Neural crest cell (in vitro differentiated cells): ENCODE measurements at regions not wholly inside any gene's neighbourhood (a gene's known extent, or its start where the extent isn't known, plus 50 kb on each side); places are given as distances from the start of the nearest gene placed in this dataset.

ENCODE experiments used
- DNase-seq: peaks from one replicate; pipeline ENCODE4 v3.0.0; 2021; ENCODE audit warnings: low read depth, mixed read lengths, low spot score
- H3K27ac Mint-ChIP-seq: one replicate; pipeline ENCODE4 v1.8.0; 2021; ENCODE audit warnings: mild to moderate bottlenecking, mixed read lengths; ENCODE audit not compliant: unreplicated experiment
- H3K27me3 Mint-ChIP-seq: 2 replicates; pipeline ENCODE4 v1.8.0; 2021; ENCODE audit warnings: low read depth, mild to moderate bottlenecking, mixed read lengths
- H3K36me3 Mint-ChIP-seq: 2 replicates; pipeline ENCODE4 v1.8.0; 2021; ENCODE audit warnings: low read depth, mild to moderate bottlenecking, mixed read lengths
- H3K4me1 Mint-ChIP-seq: 2 replicates; pipeline ENCODE4 v1.8.0; 2021; ENCODE audit warnings: mixed read lengths
- H3K4me3 Mint-ChIP-seq: one replicate; pipeline ENCODE4 v1.8.0; 2021; ENCODE audit warnings: mild to moderate bottlenecking, mixed read lengths
- H3K9me3 Mint-ChIP-seq: 2 replicates; pipeline ENCODE4 v1.8.0; 2021; ENCODE audit warnings: mixed read lengths
- TF ChIP-seq, protein P1 (sequence below): fragments of 200-600 bp; sonication (generic); conservative IDR thresholded peaks from 2 replicates; pipeline ENCODE4 v1.5.0; 2021; ENCODE audit warnings: antibody characterized with exemption, mild to moderate bottlenecking

DNA sequence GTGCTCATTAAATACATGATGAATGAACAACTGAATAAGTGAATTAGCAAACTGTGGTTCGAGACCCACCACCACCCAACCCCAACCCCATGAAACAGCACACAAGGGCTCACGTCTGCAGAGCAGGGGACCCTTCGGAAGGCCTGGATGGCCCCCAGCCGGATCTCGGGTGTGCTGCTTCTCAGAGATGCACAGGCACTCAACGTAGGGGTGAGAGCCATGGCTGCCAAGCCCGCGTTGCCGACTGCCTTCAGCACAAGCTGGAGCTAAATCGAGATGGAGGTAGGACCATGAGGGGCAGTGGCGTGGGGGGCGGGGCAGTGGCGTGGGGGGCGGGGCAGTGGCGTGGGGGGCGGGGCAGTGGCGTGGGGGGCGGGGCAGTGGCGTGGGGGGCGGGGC lies 93.2 kb downstream of the LITAF start:
- H3K4me1 Mint-ChIP-seq, result peaks cover 24% of the 10 kb centered on the region
- TF ChIP-seq, protein P1, sequence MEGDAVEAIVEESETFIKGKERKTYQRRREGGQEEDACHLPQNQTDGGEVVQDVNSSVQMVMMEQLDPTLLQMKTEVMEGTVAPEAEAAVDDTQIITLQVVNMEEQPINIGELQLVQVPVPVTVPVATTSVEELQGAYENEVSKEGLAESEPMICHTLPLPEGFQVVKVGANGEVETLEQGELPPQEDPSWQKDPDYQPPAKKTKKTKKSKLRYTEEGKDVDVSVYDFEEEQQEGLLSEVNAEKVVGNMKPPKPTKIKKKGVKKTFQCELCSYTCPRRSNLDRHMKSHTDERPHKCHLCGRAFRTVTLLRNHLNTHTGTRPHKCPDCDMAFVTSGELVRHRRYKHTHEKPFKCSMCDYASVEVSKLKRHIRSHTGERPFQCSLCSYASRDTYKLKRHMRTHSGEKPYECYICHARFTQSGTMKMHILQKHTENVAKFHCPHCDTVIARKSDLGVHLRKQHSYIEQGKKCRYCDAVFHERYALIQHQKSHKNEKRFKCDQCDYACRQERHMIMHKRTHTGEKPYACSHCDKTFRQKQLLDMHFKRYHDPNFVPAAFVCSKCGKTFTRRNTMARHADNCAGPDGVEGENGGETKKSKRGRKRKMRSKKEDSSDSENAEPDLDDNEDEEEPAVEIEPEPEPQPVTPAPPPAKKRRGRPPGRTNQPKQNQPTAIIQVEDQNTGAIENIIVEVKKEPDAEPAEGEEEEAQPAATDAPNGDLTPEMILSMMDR, result no peak
- no peak overlapping the region for H3K27ac Mint-ChIP-seq
- peaks cover 5% of the 10 kb centered on the region for H3K36me3 Mint-ChIP-seq
- no peak for DNase-seq
- H3K27me3 Mint-ChIP-seq, result peaks cover 22% of the 10 kb centered on the region
- no peak overlapping the region for H3K4me3 Mint-ChIP-seq
- peaks cover 5% of the 10 kb centered on the region for H3K9me3 Mint-ChIP-seq

DNA sequence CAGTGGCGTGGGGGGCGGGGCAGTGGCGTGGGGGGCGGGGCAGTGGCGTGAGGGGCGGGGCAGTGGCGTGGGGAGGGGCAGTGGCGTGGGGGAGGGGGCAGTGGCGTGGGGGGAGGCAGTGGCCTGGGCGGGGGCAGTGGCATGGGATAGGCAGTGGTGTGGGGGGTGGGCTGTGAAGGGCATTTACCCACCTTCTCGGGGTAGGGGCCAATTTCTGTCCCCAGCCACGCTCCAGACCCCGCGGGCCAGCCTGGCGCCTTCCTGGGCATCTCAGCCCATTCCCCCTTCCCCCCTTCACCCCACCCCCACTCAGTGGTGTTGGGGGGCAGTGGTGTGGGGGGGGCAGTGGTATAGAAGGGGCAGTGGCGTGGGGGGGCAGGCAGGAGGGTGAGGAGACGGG lies 92.7 kb downstream of the LITAF start:
- no peak for DNase-seq
- peaks cover 22% of the 10 kb centered on the region for H3K27me3 Mint-ChIP-seq
- H3K36me3 Mint-ChIP-seq, result peaks cover 5% of the 10 kb centered on the region
- peaks cover 5% of the 10 kb centered on the region for H3K9me3 Mint-ChIP-seq
- TF ChIP-seq, protein P1, result no peak
- H3K4me1 Mint-ChIP-seq, result peaks cover 24% of the 10 kb centered on the region
- H3K27ac Mint-ChIP-seq, result no peak overlapping the region
- H3K4me3 Mint-ChIP-seq, result no peak overlapping the region

- Mint-ChIP-seq H3K27me3 (peaks cover 22% of the 10 kb centered on the region), H3K9me3 (peaks cover 5% of the 10 kb centered on the region), H3K36me3 (peaks cover 5% of the 10 kb centered on the region), H3K27ac (no peak overlapping the region), H3K4me3 (no peak overlapping the region), H3K4me1 (peaks cover 24% of the 10 kb centered on the region)
- no peak for DNase-seq
- TF ChIP-seq, protein P1, result no peak
Observed at GRCh38 chr16:11494433-11494832, 92.3 kb downstream of the LITAF start.

- Mint-ChIP-seq H3K36me3 (peaks cover 5% of the 10 kb centered on the region), H3K9me3 (peaks cover 5% of the 10 kb centered on the region), H3K27me3 (peaks cover 22% of the 10 kb centered on the region), H3K4me1 (peaks cover 24% of the 10 kb centered on the region), H3K4me3 (no peak overlapping the region), H3K27ac (no peak overlapping the region)
- no peak for DNase-seq
- TF ChIP-seq, protein P1, result no peak
Observed at GRCh38 chr16:11495066-11495407, 91.7 kb downstream of the LITAF start.
